Activated naive CD8-positive, alpha-beta T cell treated with anti-CD3 and anti-CD28 coated beads for 36 hours (primary cell): ENCODE measurements at regions not wholly inside any gene's neighbourhood (a gene's known extent, or its start where the extent isn't known, plus 50 kb on each side); places are given as distances from the start of the nearest gene placed in this dataset.

Source experiments
- DNase-seq: peaks from one replicate; pipeline ENCODE4 v3.0.0; 2021
- H3K27ac Mint-ChIP-seq: one replicate; pipeline ENCODE4 v1.8.0; 2022; ENCODE audit warnings: mild to moderate bottlenecking, moderate library complexity, mixed read lengths
- H3K27me3 Mint-ChIP-seq: one replicate; pipeline ENCODE4 v1.8.0; 2022; ENCODE audit warnings: mild to moderate bottlenecking, mixed read lengths
- H3K36me3 Mint-ChIP-seq: one replicate; pipeline ENCODE4 v1.8.0; 2021; ENCODE audit warnings: mild to moderate bottlenecking, mixed read lengths
- H3K4me1 Mint-ChIP-seq: one replicate; pipeline ENCODE4 v1.8.0; 2021; ENCODE audit warnings: mixed read lengths
- H3K4me3 Mint-ChIP-seq: one replicate; pipeline ENCODE4 v1.8.0; 2022; ENCODE audit warnings: mild to moderate bottlenecking, moderate library complexity, mixed read lengths
- H3K9me3 Mint-ChIP-seq: one replicate; pipeline ENCODE4 v1.8.0; 2022; ENCODE audit warnings: mixed read lengths

DNA sequence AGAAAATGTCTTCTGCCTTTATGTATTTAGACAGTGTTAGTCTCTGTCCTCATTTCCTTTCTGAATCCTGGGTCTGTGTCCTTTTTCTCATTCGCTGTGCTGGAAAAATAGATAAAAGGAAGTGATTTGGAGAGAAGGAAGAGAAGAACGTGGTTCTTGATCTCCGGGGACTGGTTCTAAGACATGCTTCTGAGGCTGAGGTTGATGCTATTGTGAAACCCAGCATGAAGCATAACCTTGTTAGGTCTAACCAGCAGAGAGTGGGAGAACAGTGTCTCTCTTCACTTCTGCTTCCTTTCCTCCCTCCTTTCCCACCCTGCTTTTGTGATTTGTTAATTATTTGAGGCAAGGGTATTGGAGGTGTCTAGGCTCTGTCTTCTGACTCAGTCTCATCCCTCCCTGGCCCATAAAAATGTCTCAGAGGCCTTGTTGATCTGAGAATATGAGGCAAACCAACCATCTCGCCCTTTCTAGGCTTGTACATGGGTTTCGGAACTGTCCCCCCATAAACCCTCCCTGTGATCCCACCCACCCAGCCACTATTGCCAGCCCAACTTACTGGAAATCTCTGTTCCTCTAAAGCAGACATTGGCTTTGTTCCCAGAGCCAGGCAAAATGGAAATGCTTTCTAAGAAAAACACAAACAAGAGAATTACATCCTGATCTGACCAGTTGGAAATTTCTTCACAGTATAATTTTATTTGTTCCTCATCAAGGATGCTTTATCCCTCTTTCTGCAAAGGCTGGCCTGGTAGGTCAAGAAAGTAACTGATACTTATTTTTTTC lies 360.6 kb upstream of the TNP1 start:
- peaks cover 20% of the 10 kb centered on the region for H3K9me3 Mint-ChIP-seq
- H3K4me1 Mint-ChIP-seq = peaks cover 48% of the 10 kb centered on the region
- peaks cover 26% of the 10 kb centered on the region for H3K36me3 Mint-ChIP-seq
- no peak for DNase-seq
- peaks cover 20% of the 10 kb centered on the region for H3K27me3 Mint-ChIP-seq
- H3K27ac Mint-ChIP-seq = no peak overlapping the region
- no peak overlapping the region for H3K4me3 Mint-ChIP-seq

GRCh38 chr2:217219164-217219520 lies 359.3 kb upstream of the TNP1 start:
- peaks cover 42% of the 10 kb centered on the region for H3K4me1 Mint-ChIP-seq
- no peak overlapping the region for H3K4me3 Mint-ChIP-seq
- no peak for DNase-seq
- H3K36me3 Mint-ChIP-seq = peaks cover 16% of the 10 kb centered on the region
- H3K27me3 Mint-ChIP-seq = peaks cover 26% of the 10 kb centered on the region
- no peak overlapping the region for H3K27ac Mint-ChIP-seq
- H3K9me3 Mint-ChIP-seq = peaks cover 16% of the 10 kb centered on the region

GRCh38 chr2:217218269-217219163 lies 358.7 kb upstream of the TNP1 start:
- peaks cover 12% of the 10 kb centered on the region for H3K9me3 Mint-ChIP-seq
- peaks cover 26% of the 10 kb centered on the region for H3K27me3 Mint-ChIP-seq
- H3K27ac Mint-ChIP-seq = no peak overlapping the region
- no peak overlapping the region for H3K4me3 Mint-ChIP-seq
- peaks cover 39% of the 10 kb centered on the region for H3K4me1 Mint-ChIP-seq
- H3K36me3 Mint-ChIP-seq = peaks cover 11% of the 10 kb centered on the region
- DNase-seq = no peak

DNA sequence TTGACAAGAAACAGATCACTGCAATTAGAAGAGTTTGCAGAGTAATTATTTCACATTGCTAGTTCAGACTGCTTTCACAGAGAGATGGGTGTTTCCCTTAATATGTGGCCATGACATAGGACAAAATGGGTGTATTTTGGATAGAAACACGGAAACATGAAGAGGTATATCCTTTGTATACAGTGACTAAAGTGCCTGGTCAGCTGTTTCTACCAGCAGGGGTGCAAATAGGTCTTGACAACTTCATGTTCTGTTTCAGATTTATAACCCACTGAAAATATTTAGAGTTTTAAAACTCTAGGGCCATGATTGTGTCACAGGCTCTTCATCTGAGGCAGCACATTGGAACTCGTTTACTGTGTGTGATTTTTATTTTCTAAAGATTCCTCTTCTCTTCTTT lies 357.1 kb upstream of the TNP1 start:
- peaks cover 9% of the 10 kb centered on the region for H3K9me3 Mint-ChIP-seq
- H3K4me1 Mint-ChIP-seq = peaks cover 25% of the 10 kb centered on the region
- H3K27ac Mint-ChIP-seq = no peak overlapping the region
- no peak overlapping the region for H3K4me3 Mint-ChIP-seq
- peaks cover 11% of the 10 kb centered on the region for H3K36me3 Mint-ChIP-seq
- no peak for DNase-seq
- H3K27me3 Mint-ChIP-seq = peaks cover 32% of the 10 kb centered on the region

GRCh38 chr2:217216316-217216715 lies 356.5 kb upstream of the TNP1 start:
- Mint-ChIP-seq H3K36me3 (peaks cover 8% of the 10 kb centered on the region), H3K9me3 (peaks cover 6% of the 10 kb centered on the region)

GRCh38 chr2:217215877-217216276 lies 356.0 kb upstream of the TNP1 start:
- DNase-seq = no peak

More at GRCh38 chr2:217216316-217216715, 356.5 kb upstream of the TNP1 start:
- Mint-ChIP-seq H3K27me3 (peaks cover 32% of the 10 kb centered on the region), H3K4me1 (peaks cover 21% of the 10 kb centered on the region), H3K27ac (no peak overlapping the region), H3K4me3 (no peak overlapping the region)
- DNase-seq = no peak

DNA sequence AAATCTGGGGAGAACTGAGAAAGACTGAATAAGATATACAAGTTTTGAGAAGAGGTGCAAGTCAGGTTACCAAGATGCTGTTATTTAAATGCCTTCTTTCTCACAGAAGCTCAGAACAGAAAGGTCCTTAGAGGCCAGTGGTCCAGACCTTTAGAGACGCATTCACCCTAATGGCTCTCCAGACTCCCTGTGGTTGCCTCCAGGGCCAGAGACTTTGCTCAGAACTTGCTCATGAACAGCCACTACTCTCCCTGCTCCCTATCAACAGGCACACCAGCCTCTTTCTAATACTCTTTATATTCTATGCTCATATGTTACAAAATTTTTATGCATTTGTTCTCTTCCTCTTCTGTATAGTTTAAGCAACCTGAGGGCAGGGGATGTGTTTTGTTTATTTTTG lies 349.0 kb upstream of the TNP1 start:
- no peak overlapping the region for H3K27ac Mint-ChIP-seq
- no peak for DNase-seq
- peaks cover 7% of the 10 kb centered on the region for H3K9me3 Mint-ChIP-seq
- H3K27me3 Mint-ChIP-seq = peaks cover 53% of the 10 kb centered on the region
- no peaks in the 10 kb centered on the region for H3K36me3 Mint-ChIP-seq
- no peak overlapping the region for H3K4me3 Mint-ChIP-seq
- H3K4me1 Mint-ChIP-seq = no peaks in the 10 kb centered on the region

More at GRCh38 chr2:217215877-217216276, 356.0 kb upstream of the TNP1 start:
- Mint-ChIP-seq H3K36me3 (peaks cover 4% of the 10 kb centered on the region), H3K9me3 (peaks cover 6% of the 10 kb centered on the region), H3K27ac (no peak overlapping the region), H3K4me3 (no peak overlapping the region), H3K27me3 (peaks cover 32% of the 10 kb centered on the region), H3K4me1 (peaks cover 21% of the 10 kb centered on the region)

DNA sequence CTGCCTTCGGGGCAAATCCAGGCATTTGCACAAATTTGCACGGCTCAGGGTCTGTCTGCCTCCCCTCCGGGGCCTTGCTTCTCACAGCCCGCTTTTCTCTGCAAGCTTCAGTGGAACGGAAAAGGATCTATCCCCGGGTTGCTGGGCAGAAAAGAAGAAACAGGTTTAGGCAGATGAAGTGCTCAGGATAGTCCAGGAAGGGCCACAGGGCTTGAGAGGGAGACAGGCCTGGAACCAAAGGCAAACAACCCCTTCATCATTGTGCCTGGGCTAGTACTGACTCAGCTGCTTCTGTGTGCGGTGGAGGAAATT lies 347.8 kb upstream of the TNP1 start:
- no peak overlapping the region for H3K27ac Mint-ChIP-seq
- peaks cover 8% of the 10 kb centered on the region for H3K9me3 Mint-ChIP-seq
- peaks cover 59% of the 10 kb centered on the region for H3K27me3 Mint-ChIP-seq
- no peaks in the 10 kb centered on the region for H3K4me1 Mint-ChIP-seq
- no peak for DNase-seq
- peaks cover 3% of the 10 kb centered on the region for H3K36me3 Mint-ChIP-seq
- H3K4me3 Mint-ChIP-seq = no peak overlapping the region

DNA sequence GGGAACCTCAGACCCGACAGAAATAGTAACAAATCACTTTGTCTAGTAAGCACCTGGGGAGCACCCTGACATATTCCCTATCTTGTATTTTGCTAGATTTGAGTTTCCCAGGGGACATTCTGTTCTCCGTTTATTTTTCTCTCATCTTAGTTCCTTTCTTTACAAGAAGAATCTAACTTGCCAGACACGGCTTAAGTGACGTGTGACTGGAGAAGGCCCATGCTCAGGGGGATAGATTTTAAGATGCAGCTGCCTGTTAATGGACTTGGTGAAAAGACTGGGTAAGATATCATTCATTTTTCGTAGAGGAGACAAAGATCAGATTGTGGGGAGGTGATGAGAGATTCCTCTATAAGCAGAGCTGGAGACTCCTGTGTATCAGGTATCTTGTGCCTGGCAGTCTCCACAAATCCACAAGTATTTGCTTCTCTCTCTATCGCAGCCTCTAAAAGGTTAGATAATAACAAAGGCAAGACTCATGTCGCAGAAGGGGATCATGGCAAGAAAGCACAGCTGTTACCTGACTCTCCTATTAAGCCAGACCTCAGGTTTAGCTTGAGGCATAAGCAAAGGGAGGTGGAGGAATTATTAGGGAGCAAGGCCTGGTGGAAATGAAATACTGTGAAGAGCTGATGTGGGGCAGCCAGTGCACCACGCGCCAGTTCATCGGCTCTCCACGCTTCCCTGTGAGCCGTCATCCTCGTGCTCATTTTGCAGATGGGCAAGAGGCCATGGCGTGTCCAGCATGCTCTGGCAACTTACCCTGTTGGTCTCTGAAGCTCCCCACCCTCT lies 347.2 kb upstream of the TNP1 start:
- H3K9me3 Mint-ChIP-seq = peaks cover 8% of the 10 kb centered on the region
- H3K4me1 Mint-ChIP-seq = no peaks in the 10 kb centered on the region
- H3K27me3 Mint-ChIP-seq = peaks cover 57% of the 10 kb centered on the region
- H3K27ac Mint-ChIP-seq = no peak overlapping the region
- H3K36me3 Mint-ChIP-seq = peaks cover 3% of the 10 kb centered on the region
- no peak overlapping the region for H3K4me3 Mint-ChIP-seq
- DNase-seq = no peak

DNA sequence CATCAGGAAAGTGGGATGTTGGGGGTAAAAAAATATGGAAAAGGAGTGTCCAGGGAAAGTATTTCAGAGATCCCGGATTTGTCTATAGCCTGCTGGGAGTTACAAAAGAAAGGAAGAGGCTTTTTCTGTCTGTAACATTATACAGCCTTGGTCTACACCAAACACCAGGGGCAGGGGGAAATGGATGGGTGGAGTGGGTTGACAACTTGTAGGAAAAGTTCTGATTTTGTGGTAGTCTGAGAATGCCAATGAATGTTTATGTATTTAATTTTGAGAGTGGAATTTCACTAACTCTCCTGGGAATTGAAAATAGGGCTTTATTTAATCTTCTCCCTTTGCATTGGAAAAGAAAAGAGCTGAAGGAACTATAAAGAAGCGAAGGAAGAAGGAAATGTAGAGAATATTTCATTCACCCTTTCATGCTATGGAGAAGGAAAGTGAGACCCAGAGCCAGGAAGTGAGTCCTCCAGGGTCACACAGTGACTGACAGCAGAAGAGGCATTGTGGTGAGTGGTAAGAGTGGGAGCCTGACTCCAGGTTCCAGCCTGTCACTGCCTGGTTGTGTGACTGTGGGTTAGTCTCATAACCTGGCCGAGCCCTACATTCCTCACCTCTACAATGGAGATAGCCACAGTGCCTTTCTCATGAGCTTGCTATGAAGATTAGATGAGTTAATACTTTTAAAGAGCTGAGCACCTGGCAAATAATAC lies 346.3 kb upstream of the TNP1 start:
- Mint-ChIP-seq H3K4me1 (no peaks in the 10 kb centered on the region), H3K27me3 (peaks cover 61% of the 10 kb centered on the region), H3K36me3 (peaks cover 3% of the 10 kb centered on the region), H3K27ac (no peak overlapping the region), H3K9me3 (peaks cover 8% of the 10 kb centered on the region), H3K4me3 (no peak overlapping the region)
- DNase-seq = no peak

DNA sequence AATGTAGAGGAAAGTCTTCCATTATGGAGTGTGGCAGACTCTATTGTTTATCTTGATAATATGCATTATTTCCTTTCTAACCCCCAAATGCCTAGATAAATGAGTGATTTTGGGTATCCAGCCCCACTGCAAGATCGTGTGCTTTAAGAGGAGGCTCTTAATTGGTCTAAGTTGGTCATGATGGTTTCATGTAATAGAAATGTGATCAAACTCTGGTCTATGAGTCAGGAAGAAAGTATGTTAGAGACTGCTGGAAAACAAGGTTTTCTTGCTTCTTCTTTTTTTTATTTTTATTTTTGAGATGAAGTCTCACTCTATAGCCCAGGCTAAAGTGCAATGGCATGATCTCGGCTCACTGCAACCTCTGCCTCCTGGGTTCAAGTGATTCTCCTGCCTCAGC lies 344.5 kb upstream of the TNP1 start:
- Mint-ChIP-seq H3K4me3 (no peak overlapping the region), H3K4me1 (no peaks in the 10 kb centered on the region), H3K27me3 (peaks cover 52% of the 10 kb centered on the region), H3K27ac (no peak overlapping the region), H3K36me3 (peaks cover 3% of the 10 kb centered on the region), H3K9me3 (peaks cover 8% of the 10 kb centered on the region)
- no peak for DNase-seq

DNA sequence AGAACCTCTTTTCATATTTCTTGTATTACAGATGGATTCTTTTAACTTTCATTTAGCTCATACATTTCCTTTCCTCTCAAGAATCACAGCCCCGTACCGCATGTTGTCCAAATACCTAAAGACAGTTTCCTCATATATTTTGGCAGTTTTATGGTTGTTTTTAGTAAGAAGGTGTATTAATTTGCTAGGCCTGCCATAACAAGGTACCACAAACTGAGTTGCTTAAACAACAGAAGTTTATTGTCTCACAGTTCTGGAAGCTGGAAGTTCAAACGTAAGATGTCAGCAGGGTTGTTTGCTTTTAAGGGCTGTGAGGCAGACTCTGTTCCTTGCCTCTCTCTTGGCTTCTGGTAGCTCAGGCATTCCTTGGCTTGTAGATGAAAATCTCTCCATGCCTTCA lies 343.2 kb upstream of the TNP1 start:
- Mint-ChIP-seq H3K36me3 (peaks cover 3% of the 10 kb centered on the region), H3K27ac (no peak overlapping the region), H3K4me3 (no peak overlapping the region), H3K4me1 (no peaks in the 10 kb centered on the region), H3K27me3 (peaks cover 46% of the 10 kb centered on the region), H3K9me3 (peaks cover 8% of the 10 kb centered on the region)
- no peak for DNase-seq

- H3K27me3 Mint-ChIP-seq = peaks cover 24% of the 10 kb centered on the region
- H3K36me3 Mint-ChIP-seq = peaks cover 3% of the 10 kb centered on the region
- no peak overlapping the region for H3K4me3 Mint-ChIP-seq
- H3K4me1 Mint-ChIP-seq = no peaks in the 10 kb centered on the region
- H3K27ac Mint-ChIP-seq = no peak overlapping the region
- no peak for DNase-seq
- peaks cover 9% of the 10 kb centered on the region for H3K9me3 Mint-ChIP-seq
Measured at GRCh38 chr2:217199255-217199630, 339.4 kb upstream of the TNP1 start.

GRCh38 chr2:217195658-217196446 lies 336.0 kb upstream of the TNP1 start:
- DNase-seq = no peak
- no peak overlapping the region for H3K27ac Mint-ChIP-seq
- H3K9me3 Mint-ChIP-seq = peaks cover 4% of the 10 kb centered on the region
- no peaks in the 10 kb centered on the region for H3K4me1 Mint-ChIP-seq
- no peak overlapping the region for H3K4me3 Mint-ChIP-seq
- H3K27me3 Mint-ChIP-seq = peaks cover 7% of the 10 kb centered on the region
- peaks cover 1% of the 10 kb centered on the region for H3K36me3 Mint-ChIP-seq
